Activated T-cell treated with anti-CD3 and anti-CD28 coated beads, Interleukin-2, amount 50 U/mL, for 1 hour (primary cell): ENCODE measurements at regions not wholly inside any gene's neighbourhood (a gene's known extent, or its start where the extent isn't known, plus 50 kb on each side); places are given as distances from the start of the nearest gene placed in this dataset.
"Not testable (repeated sequence)": the region's sequence is repeated elsewhere in the genome, so short reads cannot be mapped to it uniquely, and the experiment has no call there.

Experiments
- DNase-seq: peaks from one replicate; pipeline ENCODE4 v3.0.0-alpha.2; 2020

GRCh38 chr9:90981726-90982125, 180.1 kb downstream of the SYK start:
- DNase-seq, result no peak

GRCh38 chr9:90983394-90983793, 181.8 kb downstream of the SYK start:
- DNase-seq, result no peak

- DNase-seq, result no peak
These were observed 184.0 kb downstream of the SYK start for GRCh38 chr9:90985631-90986030.

- DNase-seq, result no peak
These were observed 184.5 kb downstream of the SYK start for GRCh38 chr9:90986161-90986560.

GRCh38 chr9:90987566-90987965, 185.9 kb downstream of the SYK start:
- DNase-seq, result no peak

GRCh38 chr9:90988318-90988717, 186.7 kb downstream of the SYK start:
- no peak for DNase-seq

GRCh38 chr9:90991953-90992352, 190.3 kb downstream of the SYK start:
- DNase-seq, result no peak

GRCh38 chr9:90995516-90995915, 193.9 kb downstream of the SYK start:
- DNase-seq, result no peak

- no peak for DNase-seq
These were observed 194.8 kb downstream of the SYK start for GRCh38 chr9:90996154-90997065.

GRCh38 chr9:90998573-90998972, 197.0 kb downstream of the SYK start:
- DNase-seq, result no peak

GRCh38 chr9:90999425-91000397, 198.1 kb downstream of the SYK start:
- no peak for DNase-seq

- DNase-seq, result no peak
These were observed 199.6 kb downstream of the SYK start for GRCh38 chr9:91001146-91001611.

- no peak for DNase-seq
These were observed 202.9 kb downstream of the SYK start for GRCh38 chr9:91004484-91004883.

- no peak for DNase-seq
These were observed 203.4 kb downstream of the SYK start for GRCh38 chr9:91004992-91005391.

GRCh38 chr9:91006046-91006445, 204.4 kb downstream of the SYK start:
- no peak for DNase-seq

GRCh38 chr9:91008568-91008967, 206.9 kb downstream of the SYK start:
- DNase-seq, result no peak

- no peak for DNase-seq
These were observed 210.3 kb downstream of the SYK start for GRCh38 chr9:91011891-91012290.

GRCh38 chr9:91012933-91013841, 211.6 kb downstream of the SYK start:
- no peak for DNase-seq

- DNase-seq, result no peak
These were observed 215.6 kb downstream of the SYK start for GRCh38 chr9:91017245-91017644.

GRCh38 chr9:91019871-91020270, 218.3 kb downstream of the SYK start:
- DNase-seq, result not testable (repeated sequence)

- DNase-seq, result not testable (repeated sequence)
These were observed 220.0 kb downstream of the SYK start for GRCh38 chr9:91021656-91022055.

- no peak for DNase-seq
These were observed 222.1 kb downstream of the SYK start for GRCh38 chr9:91023741-91024140.
